ENCODE measurements at regions not wholly inside any gene's neighbourhood (a gene's known extent, or its start where the extent isn't known, plus 50 kb on each side); places are given as distances from the start of the nearest gene placed in this dataset.

- intact Hi-C loops (cut with DNase I): no loop called here
- ATAC-seq (no peak), DNase-seq (no peak)
- Histone ChIP-seq H3K36me3 (ENCODE audit: insufficient read depth in 1 of 2, low read depth in 1 of 2) (no peaks in the 10 kb centered on the region), H3K27me3 (ENCODE audit: insufficient read depth in 3 of 3, low read length in 2 of 3) (peaks cover 0 to 2% (median 0%) of the 10 kb centered on the region in 3 donors), H3K4me1 (no peaks in the 10 kb centered on the region), H3K9me3 (no peaks in the 10 kb centered on the region), H3K27ac (no peak overlapping the region), H3K4me3 (no peak overlapping the region)
- 69 to 74% (median 73%) methylated on average over 10 of the region's 10 CpGs for WGBS, 3 donors
- no peak for TF ChIP-seq CTCF (IDR thresholded peaks at IDR 0.05)
Measured at GRCh38 chr9:95587021-95587964, 70.5 kb upstream of the PTCH1 start.

- no peak for DNase-seq
- no peak for TF ChIP-seq CTCF (IDR thresholded peaks at IDR 0.05)
- no peak for ATAC-seq
- Histone ChIP-seq H3K9me3 (no peaks in the 10 kb centered on the region), H3K36me3 (ENCODE audit: insufficient read depth in 1 of 2, low read depth in 1 of 2) (no peaks in the 10 kb centered on the region), H3K4me1 (no peaks in the 10 kb centered on the region), H3K4me3 (no peak overlapping the region), H3K27me3 (ENCODE audit: insufficient read depth in 3 of 3, low read length in 2 of 3) (peaks cover 0 to 2% (median 0%) of the 10 kb centered on the region in 3 donors), H3K27ac (no peak overlapping the region)
- WGBS, 3 donors: 76 to 88% (median 78%) methylated on average over 8 of the region's 8 CpGs
- intact Hi-C loops (cut with DNase I): no loop called here
Measured at GRCh38 chr9:95586326-95586725, 69.6 kb upstream of the PTCH1 start.

- no peaks in the 10 kb centered on the region for H3K9me3 ChIP-seq
- no peak overlapping the region for H3K27ac ChIP-seq
- no peak overlapping the region for H3K4me3 ChIP-seq
- ATAC-seq (no peak), DNase-seq (no peak)
- H3K36me3 ChIP-seq (ENCODE audit: insufficient read depth in 1 of 2, low read depth in 1 of 2): no peaks in the 10 kb centered on the region
- 78 to 84% (median 84%) methylated on average over 11 of the region's 11 CpGs for WGBS, 3 donors
- H3K27me3 ChIP-seq (ENCODE audit: insufficient read depth in 3 of 3, low read length in 2 of 3): peaks cover 0 to 2% (median 0%) of the 10 kb centered on the region in 3 donors
- intact Hi-C loops (cut with DNase I): no loop called here
- no peak for TF ChIP-seq CTCF (IDR thresholded peaks at IDR 0.05)
- H3K4me1 ChIP-seq: no peaks in the 10 kb centered on the region
Measured at GRCh38 chr9:95585824-95586223, 69.1 kb upstream of the PTCH1 start.

GRCh38 chr9:95584176-95584575 is 67.4 kb upstream of the PTCH1 start:
- H3K4me3 ChIP-seq: no peak overlapping the region
- H3K27me3 ChIP-seq (ENCODE audit: insufficient read depth in 3 of 3, low read length in 2 of 3): peaks cover 0 to 2% (median 0%) of the 10 kb centered on the region in 3 donors
- no peak for TF ChIP-seq CTCF (IDR thresholded peaks at IDR 0.05)
- intact Hi-C loops (cut with DNase I): no loop called here
- no peaks in the 10 kb centered on the region for H3K4me1 ChIP-seq
- no peaks in the 10 kb centered on the region for H3K36me3 ChIP-seq (ENCODE audit: insufficient read depth in 1 of 2, low read depth in 1 of 2)
- 45 to 55% (median 48%) methylated on average over 10 of the region's 10 CpGs for WGBS, 3 donors
- ATAC-seq: no peak
- no peak overlapping the region for H3K27ac ChIP-seq
- H3K9me3 ChIP-seq: no peaks in the 10 kb centered on the region
- no peak for DNase-seq
